Left ventricle myocardium inferior (tissue), 1 donor: ENCODE measurements at regions not wholly inside any gene's neighbourhood (a gene's known extent, or its start where the extent isn't known, plus 50 kb on each side); places are given as distances from the start of the nearest gene placed in this dataset.

Experiments
- DNase-seq: peaks from one replicate; pipeline ENCODE4 v3.0.0-alpha.2; 2020
- H3K27ac ChIP-seq: fragments of 200-600 bp; replicated peaks from 2 replicates; pipeline ENCODE4 v1.8.0; 2021
- H3K27me3 ChIP-seq: fragments of 200-600 bp; 2 replicates; pipeline ENCODE4 v1.8.0; 2021; ENCODE audit warnings: low read depth
- H3K36me3 ChIP-seq: fragments of 200-600 bp; 2 replicates; pipeline ENCODE4 v1.8.0; 2021
- H3K4me1 ChIP-seq: fragments of 200-600 bp; 2 replicates; pipeline ENCODE4 v1.8.0; 2021
- H3K4me3 ChIP-seq: fragments of 200-600 bp; 2 replicates; pipeline ENCODE4 v1.8.0; 2021; ENCODE audit warnings: mild to moderate bottlenecking, moderate library complexity
- H3K9me3 ChIP-seq: fragments of 200-600 bp; replicated peaks from 2 replicates; pipeline ENCODE4 v1.8.0; 2021
- intact Hi-C: fragments of 100-400 bp; cut with micrococcal nuclease; formaldehyde crosslinking; loops from one replicate; pipeline ENCODE4 v1.11.0; 2022
- TF ChIP-seq, protein P1 (sequence below): fragments of 200-600 bp; IDR thresholded peaks from 2 replicates; pipeline ENCODE4 v1.8.0; 2021; ENCODE audit warnings: antibody characterized with exemption, mild to moderate bottlenecking, borderline replicate concordance
- donor health status: DM: no; HTN: yes; CAD: no; lungs with severe emphysema.

GRCh38 chr13:50401049-50401505, 385.8 kb downstream of the KCNRG start:
- DNase-seq, result no peak
- H3K4me1 ChIP-seq, result peaks cover 41% of the 10 kb centered on the region
- no peaks in the 10 kb centered on the region for H3K36me3 ChIP-seq
- H3K9me3 ChIP-seq, result no peaks in the 10 kb centered on the region
- H3K4me3 ChIP-seq, result no peak overlapping the region
- intact Hi-C loops, result no loop called here
- H3K27ac ChIP-seq, result peak overlapping the region; percentile 70
- TF ChIP-seq, protein P1, sequence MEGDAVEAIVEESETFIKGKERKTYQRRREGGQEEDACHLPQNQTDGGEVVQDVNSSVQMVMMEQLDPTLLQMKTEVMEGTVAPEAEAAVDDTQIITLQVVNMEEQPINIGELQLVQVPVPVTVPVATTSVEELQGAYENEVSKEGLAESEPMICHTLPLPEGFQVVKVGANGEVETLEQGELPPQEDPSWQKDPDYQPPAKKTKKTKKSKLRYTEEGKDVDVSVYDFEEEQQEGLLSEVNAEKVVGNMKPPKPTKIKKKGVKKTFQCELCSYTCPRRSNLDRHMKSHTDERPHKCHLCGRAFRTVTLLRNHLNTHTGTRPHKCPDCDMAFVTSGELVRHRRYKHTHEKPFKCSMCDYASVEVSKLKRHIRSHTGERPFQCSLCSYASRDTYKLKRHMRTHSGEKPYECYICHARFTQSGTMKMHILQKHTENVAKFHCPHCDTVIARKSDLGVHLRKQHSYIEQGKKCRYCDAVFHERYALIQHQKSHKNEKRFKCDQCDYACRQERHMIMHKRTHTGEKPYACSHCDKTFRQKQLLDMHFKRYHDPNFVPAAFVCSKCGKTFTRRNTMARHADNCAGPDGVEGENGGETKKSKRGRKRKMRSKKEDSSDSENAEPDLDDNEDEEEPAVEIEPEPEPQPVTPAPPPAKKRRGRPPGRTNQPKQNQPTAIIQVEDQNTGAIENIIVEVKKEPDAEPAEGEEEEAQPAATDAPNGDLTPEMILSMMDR, result no peak
- H3K27me3 ChIP-seq, result no peaks in the 10 kb centered on the region

DNA sequence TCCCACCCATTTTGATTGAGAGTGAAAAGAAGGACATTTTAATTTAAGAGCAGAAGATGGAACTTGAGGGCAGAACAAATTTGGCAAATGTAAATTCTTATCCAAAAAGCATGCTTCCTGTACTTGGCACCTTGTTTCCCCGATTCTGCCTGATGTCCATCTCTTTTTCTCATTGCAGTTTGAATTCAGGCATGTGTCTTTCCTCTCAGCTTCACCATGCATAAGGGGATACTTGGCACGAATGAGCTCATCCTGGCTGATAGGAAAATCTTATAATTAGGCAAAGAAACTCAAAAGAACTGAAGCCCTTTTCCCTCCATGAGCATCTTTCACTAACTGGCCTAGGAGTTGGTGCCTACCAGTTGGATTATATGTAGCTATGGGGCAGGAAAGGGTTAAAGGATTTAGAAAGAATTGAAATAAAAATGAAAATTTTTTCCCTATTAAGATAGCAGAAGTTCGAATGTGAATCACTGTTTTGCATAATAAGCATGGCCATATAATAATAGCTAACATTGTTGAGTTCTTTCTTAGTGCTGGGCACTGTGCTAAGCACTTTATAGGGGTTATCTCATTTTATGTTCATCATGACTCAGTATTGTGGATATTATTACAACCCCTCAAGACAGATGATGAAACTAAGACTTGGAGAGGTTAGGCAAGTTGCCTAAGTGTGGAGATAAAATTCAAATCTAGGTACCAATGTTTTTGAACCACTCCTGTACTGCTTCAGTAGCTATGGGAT, 386.6 kb downstream of the KCNRG start:
- peaks cover 41% of the 10 kb centered on the region for H3K4me1 ChIP-seq
- TF ChIP-seq, protein P1, result no peak
- intact Hi-C loops, result no loop called here
- no peak overlapping the region for H3K4me3 ChIP-seq
- H3K27ac ChIP-seq, result no peak overlapping the region
- no peaks in the 10 kb centered on the region for H3K27me3 ChIP-seq
- H3K9me3 ChIP-seq, result no peaks in the 10 kb centered on the region
- no peak for DNase-seq
- no peaks in the 10 kb centered on the region for H3K36me3 ChIP-seq

- no peaks in the 10 kb centered on the region for H3K36me3 ChIP-seq
- H3K27me3 ChIP-seq, result no peaks in the 10 kb centered on the region
- no peak overlapping the region for H3K4me3 ChIP-seq
- intact Hi-C loops, result no loop called here
- TF ChIP-seq, protein P1, result no peak
- H3K9me3 ChIP-seq, result no peaks in the 10 kb centered on the region
- peaks cover 41% of the 10 kb centered on the region for H3K4me1 ChIP-seq
- DNase-seq, result no peak
- no peak overlapping the region for H3K27ac ChIP-seq
Observed at GRCh38 chr13:50403311-50403710, 388.1 kb downstream of the KCNRG start.

GRCh38 chr13:50404116-50404515, 388.9 kb downstream of the KCNRG start:
- no peak overlapping the region for H3K27ac ChIP-seq
- H3K4me1 ChIP-seq, result peaks cover 41% of the 10 kb centered on the region
- no peaks in the 10 kb centered on the region for H3K27me3 ChIP-seq
- H3K4me3 ChIP-seq, result no peak overlapping the region
- TF ChIP-seq, protein P1, result no peak
- DNase-seq, result no peak
- intact Hi-C loops, result no loop called here
- no peaks in the 10 kb centered on the region for H3K36me3 ChIP-seq
- no peaks in the 10 kb centered on the region for H3K9me3 ChIP-seq

DNA sequence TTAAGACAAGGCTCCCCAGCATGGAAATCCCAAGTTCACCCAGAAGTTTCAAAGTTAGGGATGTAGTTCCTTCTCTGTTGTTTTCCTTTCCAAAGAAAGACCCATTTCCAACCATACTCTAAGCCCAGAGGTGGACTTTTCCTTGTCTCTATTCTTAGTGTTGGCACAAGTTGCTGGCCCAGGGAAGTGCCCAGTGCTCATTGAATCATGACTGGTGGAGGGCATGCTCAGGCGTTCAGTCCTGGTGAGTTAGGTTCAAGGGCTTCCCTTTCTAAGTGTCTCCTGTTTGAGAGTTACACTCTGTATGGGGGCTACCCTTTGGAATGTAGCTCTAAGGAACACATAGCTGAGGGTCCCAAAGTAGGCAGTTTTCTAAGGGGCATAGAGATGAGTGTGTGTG, 389.5 kb downstream of the KCNRG start:
- intact Hi-C loops, result no loop called here
- TF ChIP-seq, protein P1, result no peak
- no peaks in the 10 kb centered on the region for H3K36me3 ChIP-seq
- no peak overlapping the region for H3K4me3 ChIP-seq
- DNase-seq, result no peak
- no peaks in the 10 kb centered on the region for H3K9me3 ChIP-seq
- no peaks in the 10 kb centered on the region for H3K27me3 ChIP-seq
- H3K27ac ChIP-seq, result no peak overlapping the region
- H3K4me1 ChIP-seq, result peaks cover 39% of the 10 kb centered on the region
